ENCODE measurements at regions not wholly inside any gene's neighbourhood (a gene's known extent, or its start where the extent isn't known, plus 50 kb on each side); places are given as distances from the start of the nearest gene placed in this dataset.

DNA sequence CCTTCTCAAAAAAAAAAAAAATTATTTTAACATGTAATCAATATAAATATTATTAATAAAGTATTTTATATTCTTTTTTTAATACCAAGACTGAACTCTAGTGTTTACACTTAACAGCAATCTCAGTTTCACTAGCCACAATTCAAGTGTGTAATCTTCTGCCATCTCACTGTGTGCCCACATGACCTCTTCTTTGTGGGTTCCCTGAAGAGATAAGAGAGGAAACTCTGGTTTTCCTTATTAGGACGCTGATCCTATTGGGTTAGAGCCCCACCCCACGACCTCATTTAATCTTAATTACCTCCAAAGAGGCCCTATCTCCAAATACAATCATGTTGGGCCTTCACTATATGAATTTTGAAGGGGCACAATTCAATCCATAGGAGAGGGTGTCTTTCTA, 177.6 kb downstream of the STK31 start:
- no peak overlapping the region for H3K4me3 ChIP-seq
- peaks cover 0 to 9% (median 0%) of the 10 kb centered on the region in 10 experiments; a peak in 3 of 20 replicates for H3K4me1 ChIP-seq
- no peaks in the 10 kb centered on the region for H4K20me1 ChIP-seq
- no peaks in the 10 kb centered on the region for H3K36me3 ChIP-seq
- H3K9ac ChIP-seq: no peak overlapping the region
- peaks cover 0 to 12% (median 0%) of the 10 kb centered on the region in 11 experiments; a peak in 4 of 22 replicates for H3K9me3 ChIP-seq (replicated peaks in 1 of 11)
- H3K27me3 ChIP-seq: peaks cover 0 to 18% (median 5%) of the 10 kb centered on the region in 11 experiments; a peak in 12 of 22 replicates
- TF ChIP-seq Cebpa-rat (IDR thresholded peaks at IDR 0.05): no peak
- peak overlapping the region in 3 of 11 experiments; percentile 0 to 21 (median 10); a peak in 3 of 22 replicates for H3K4me2 ChIP-seq
- no peak overlapping the region for H3K27ac ChIP-seq

DNA sequence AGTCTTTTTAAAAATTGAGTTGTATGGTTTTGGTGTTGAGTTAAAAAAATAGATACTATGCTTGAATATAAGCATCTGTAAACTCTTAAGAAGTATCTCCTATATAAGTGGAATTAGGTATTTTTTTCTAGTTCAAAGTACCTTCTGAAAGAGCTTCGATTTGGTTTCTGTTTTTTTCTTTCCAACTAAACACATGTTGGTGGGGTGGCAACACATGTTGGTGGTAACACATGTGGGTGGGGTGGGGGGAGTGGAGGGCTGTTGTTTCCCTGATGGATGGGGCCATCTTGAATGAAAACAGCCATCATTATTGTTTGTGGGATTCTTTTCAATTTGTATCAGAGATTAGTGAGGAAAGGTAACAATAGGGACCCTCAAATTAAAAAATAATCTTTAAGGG, 178.9 kb downstream of the STK31 start:
- TF ChIP-seq Cebpa-rat (IDR thresholded peaks at IDR 0.05): no peak
- H3K4me3 ChIP-seq: no peak overlapping the region
- H3K9me3 ChIP-seq (replicated peaks in 1 of 11): peaks cover 0 to 11% (median 0%) of the 10 kb centered on the region in 11 experiments; a peak in 2 of 22 replicates
- H4K20me1 ChIP-seq: peaks cover 0 to 8% (median 0%) of the 10 kb centered on the region in 11 experiments; a peak in 5 of 22 replicates
- H3K36me3 ChIP-seq: no peaks in the 10 kb centered on the region
- no peak overlapping the region for H3K9ac ChIP-seq
- no peak overlapping the region for H3K27ac ChIP-seq
- H3K4me2 ChIP-seq: no peak overlapping the region
- H3K4me1 ChIP-seq: peaks cover 2 to 17% (median 11%) of the 10 kb centered on the region in 10 experiments
- H3K27me3 ChIP-seq: peaks cover 0 to 31% (median 17%) of the 10 kb centered on the region in 11 experiments; a peak in 17 of 22 replicates

DNA sequence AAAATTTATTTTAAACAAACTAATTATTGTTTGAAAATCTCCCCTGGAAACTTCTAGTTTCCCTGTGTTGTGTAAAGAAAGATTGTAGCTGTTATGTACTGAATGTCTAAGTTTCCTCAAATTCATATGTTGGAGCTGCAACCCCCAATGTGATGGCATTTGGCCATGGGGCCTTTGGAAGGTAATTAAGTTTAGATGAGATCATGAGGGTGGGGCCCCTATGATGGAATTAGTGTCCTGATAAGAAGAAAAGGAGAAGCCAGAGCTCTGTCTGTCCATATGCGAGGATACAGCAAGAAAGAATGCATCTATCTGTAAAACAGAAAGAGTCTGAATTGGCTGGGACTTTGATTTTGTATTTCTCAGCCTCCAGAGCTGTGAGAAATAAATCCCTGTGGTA, 179.5 kb downstream of the STK31 start:
- H3K36me3 ChIP-seq: no peaks in the 10 kb centered on the region
- H4K20me1 ChIP-seq: peaks cover 0 to 9% (median 4%) of the 10 kb centered on the region in 11 experiments; a peak in 6 of 22 replicates

DNA sequence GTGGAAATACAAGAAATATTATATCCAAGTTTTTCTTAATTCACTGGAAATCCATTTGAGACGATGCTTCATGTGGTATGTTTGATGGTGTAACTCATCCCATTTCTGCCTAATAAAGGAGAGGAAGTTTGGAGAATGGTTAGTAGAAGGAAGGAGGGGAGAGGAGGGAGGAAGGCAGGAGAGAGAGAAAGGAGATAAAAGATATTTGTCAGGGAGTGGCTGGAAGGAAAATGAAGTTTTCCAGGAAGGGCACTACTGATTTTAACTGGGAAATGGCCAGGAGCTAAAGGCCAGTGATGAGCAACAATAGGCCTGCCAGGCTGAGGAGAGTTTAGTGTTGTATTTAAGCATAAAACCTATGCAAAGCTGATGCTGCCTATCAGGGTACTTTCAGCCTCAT, 182.0 kb downstream of the STK31 start:
- peaks cover 0 to 11% (median 0%) of the 10 kb centered on the region in 11 experiments; a peak in 2 of 22 replicates for H3K9me3 ChIP-seq (replicated peaks in 1 of 11)
- no peak overlapping the region for H3K4me2 ChIP-seq
- H3K4me1 ChIP-seq: peaks cover 30 to 40% (median 36%) of the 10 kb centered on the region in 10 experiments
- peaks cover 0 to 22% (median 4%) of the 10 kb centered on the region in 11 experiments; a peak in 6 of 22 replicates for H4K20me1 ChIP-seq
- H3K36me3 ChIP-seq: no peaks in the 10 kb centered on the region
- H3K27me3 ChIP-seq: peaks cover 0 to 50% (median 17%) of the 10 kb centered on the region in 11 experiments; a peak in 17 of 22 replicates
- no peak overlapping the region for H3K4me3 ChIP-seq
- no peak overlapping the region for H3K27ac ChIP-seq
- no peak overlapping the region for H3K9ac ChIP-seq
- TF ChIP-seq Cebpa-rat (IDR thresholded peaks at IDR 0.05): no peak

More for the DNA sequence above, 179.5 kb downstream of the STK31 start:
- Histone ChIP-seq H3K4me3 (no peak overlapping the region), H3K4me2 (no peak overlapping the region), H3K27me3 (peaks cover 0 to 36% (median 17%) of the 10 kb centered on the region in 11 experiments; a peak in 17 of 22 replicates), H3K9me3 (replicated peaks in 1 of 11) (peaks cover 0 to 11% (median 0%) of the 10 kb centered on the region in 11 experiments; a peak in 2 of 22 replicates), H3K27ac (no peak overlapping the region), H3K9ac (no peak overlapping the region), H3K4me1 (peaks cover 8 to 22% (median 17%) of the 10 kb centered on the region in 10 experiments)
- no peak for TF ChIP-seq Cebpa-rat (IDR thresholded peaks at IDR 0.05)

DNA sequence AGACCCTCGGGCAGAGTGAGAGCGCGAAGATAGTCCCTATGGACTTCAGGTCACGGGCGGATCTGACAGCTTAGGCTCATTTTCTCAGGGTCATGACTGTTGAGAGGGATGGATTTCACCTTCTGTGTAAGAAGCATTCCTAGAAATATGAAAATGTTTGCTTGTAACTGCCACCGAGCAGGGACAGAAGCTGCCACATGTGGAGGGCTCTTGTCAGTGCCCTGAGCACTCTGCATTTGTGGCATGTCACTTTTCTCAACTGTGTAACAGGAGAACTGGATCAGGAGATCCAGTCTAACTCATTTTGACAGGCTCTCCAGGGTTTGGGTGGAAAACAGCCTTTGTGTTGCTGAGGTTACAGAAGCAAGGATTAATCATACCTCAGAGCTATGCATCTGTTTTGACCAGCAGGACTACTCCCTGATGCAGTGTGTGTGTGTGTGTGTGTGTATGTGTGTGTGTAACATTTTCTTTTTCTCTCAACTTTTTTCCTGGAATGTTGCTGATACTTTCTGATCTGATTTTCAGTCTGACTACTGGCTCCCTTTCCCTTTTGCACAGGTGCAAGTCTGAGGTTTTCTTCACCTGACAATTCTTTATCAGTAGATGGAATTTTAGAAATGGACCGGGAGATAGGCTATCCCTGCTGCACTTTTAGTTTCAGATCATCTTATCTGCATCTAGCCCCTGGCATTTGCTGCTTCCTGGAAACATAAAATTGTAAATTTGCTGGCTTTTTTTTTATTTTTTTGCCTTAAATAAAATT, 183.3 kb downstream of the STK31 start:
- H3K4me2 ChIP-seq: peak overlapping the region; percentile 56 to 90 (median 81); a peak in 20 of 22 replicates
- no peak overlapping the region for H3K9ac ChIP-seq
- H3K27ac ChIP-seq: no peak overlapping the region

DNA sequence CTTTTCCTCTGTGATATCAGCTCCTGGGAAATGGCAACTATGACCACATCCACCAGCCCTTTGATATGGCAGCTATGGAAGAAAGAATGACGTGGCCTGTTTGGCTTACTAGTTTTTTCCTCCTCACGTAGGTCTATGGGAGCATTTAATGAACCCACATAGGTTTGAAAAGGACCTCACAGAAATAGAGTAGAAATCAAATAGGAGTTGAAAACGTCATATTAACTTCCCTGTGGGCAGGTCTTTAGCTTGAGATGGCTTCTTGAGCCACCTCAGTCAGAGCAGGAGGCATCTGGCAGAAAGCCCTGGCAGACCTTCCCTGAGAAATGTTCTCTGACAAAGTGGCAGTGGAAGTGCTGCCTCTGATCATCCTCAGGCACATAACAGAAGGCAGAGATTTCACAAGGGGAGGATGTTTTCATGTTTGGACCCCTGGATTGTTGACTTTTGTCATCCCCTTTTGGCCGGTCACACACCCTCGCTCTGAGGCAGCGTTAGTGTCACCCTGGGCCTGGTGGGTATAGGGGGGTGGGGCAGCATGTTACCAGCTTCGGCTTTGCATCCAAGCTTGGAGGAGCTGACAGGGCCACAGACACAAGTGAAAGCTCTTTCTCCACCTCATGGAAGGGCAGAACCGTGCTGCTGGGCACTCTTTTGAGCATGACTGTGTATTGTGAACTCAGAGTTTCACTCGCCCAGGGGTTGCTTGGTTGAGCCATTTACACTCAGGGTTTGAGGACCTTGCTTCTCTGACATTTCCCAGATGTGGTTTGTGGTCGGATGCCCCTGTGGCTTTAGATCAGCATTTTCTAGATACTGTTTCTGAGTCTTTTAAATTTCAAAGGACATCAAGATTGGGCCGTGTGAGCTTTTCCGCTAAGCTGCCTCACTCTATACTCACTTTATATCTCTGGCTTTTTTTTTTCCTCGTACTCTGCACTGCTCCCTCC, 184.2 kb downstream of the STK31 start:
- peaks cover 0 to 50% (median 17%) of the 10 kb centered on the region in 11 experiments; a peak in 17 of 22 replicates for H3K27me3 ChIP-seq
- H3K27ac ChIP-seq: peak overlapping the region in 2 of 11 experiments; percentile 23 to 32; a peak in 1 of 22 replicates
- H3K4me1 ChIP-seq: peaks cover 30 to 37% (median 35%) of the 10 kb centered on the region in 10 experiments
- H3K9ac ChIP-seq: no peak overlapping the region; a peak in 2 of 22 replicates
- peaks cover 0 to 10% (median 0%) of the 10 kb centered on the region in 11 experiments; a peak in 2 of 22 replicates for H3K9me3 ChIP-seq (replicated peaks in 1 of 11)
- H3K4me2 ChIP-seq: peak overlapping the region; percentile 56 to 90 (median 81)
- H3K36me3 ChIP-seq: no peaks in the 10 kb centered on the region
- TF ChIP-seq Cebpa-rat (IDR thresholded peaks at IDR 0.05): peak in 1 of 11 experiments; percentile 40; a peak in 1 of 22 replicates
- H3K4me3 ChIP-seq: no peak overlapping the region; a peak in 2 of 20 replicates
- peaks cover 0 to 22% (median 4%) of the 10 kb centered on the region in 11 experiments; a peak in 6 of 22 replicates for H4K20me1 ChIP-seq

More for the DNA sequence above, 183.3 kb downstream of the STK31 start:
- TF ChIP-seq Cebpa-rat (IDR thresholded peaks at IDR 0.05): no peak
- H3K4me3 ChIP-seq: no peak overlapping the region
- peaks cover 30 to 37% (median 35%) of the 10 kb centered on the region in 10 experiments for H3K4me1 ChIP-seq
- peaks cover 0 to 22% (median 4%) of the 10 kb centered on the region in 11 experiments; a peak in 6 of 22 replicates for H4K20me1 ChIP-seq
- no peaks in the 10 kb centered on the region for H3K36me3 ChIP-seq
- H3K27me3 ChIP-seq: peaks cover 0 to 50% (median 17%) of the 10 kb centered on the region in 11 experiments; a peak in 17 of 22 replicates
- peaks cover 0 to 11% (median 0%) of the 10 kb centered on the region in 11 experiments; a peak in 2 of 22 replicates for H3K9me3 ChIP-seq (replicated peaks in 1 of 11)

DNA sequence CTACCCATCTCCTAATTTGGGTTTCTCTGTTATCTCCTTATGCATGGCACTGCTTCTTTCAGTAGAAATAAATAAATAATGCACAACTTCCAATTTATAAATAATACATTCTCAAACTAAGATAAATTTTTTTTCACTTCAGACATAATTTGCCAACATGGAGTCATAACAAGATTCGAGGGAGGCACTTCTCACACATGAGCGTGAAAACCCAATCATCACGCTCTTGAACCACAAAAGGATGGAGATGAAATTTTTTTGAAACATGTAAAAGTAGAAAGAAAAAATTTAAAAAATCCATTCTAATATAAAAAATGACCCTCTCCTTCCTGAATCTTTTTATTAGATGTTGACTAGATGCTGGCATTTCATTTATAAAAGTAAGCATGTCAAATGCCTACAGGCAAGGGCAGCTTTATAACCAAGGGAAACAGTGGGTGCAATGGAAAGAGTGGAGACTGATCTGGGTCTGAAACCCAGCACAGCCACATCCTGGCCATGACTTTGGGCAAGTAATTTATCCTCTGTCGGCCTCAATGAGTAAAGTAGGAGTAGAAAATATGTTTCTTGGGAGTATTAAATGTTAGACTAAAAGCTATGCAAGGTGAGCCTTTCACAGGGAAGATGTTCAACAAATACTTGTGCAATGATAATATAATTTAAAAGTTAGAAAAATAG, 185.0 kb downstream of the STK31 start:
- TF ChIP-seq Cebpa-rat (IDR thresholded peaks at IDR 0.05): no peak
- H3K4me2 ChIP-seq: peak overlapping the region; percentile 56 to 90 (median 81)
- H3K4me1 ChIP-seq: peaks cover 30 to 37% (median 35%) of the 10 kb centered on the region in 10 experiments
- peaks cover 0 to 46% (median 17%) of the 10 kb centered on the region in 11 experiments; a peak in 17 of 22 replicates for H3K27me3 ChIP-seq
- no peaks in the 10 kb centered on the region for H3K36me3 ChIP-seq
- 0 out of 22 replicates have a peak, but pooled peaks cover 0 to 5% (median 0%) of the 10 kb centered on the region in 11 experiments for H3K9me3 ChIP-seq (replicated peaks in 1 of 11)
- no peak overlapping the region for H3K27ac ChIP-seq
- peak overlapping the region in 1 of 10 experiments; percentile 5; a peak in 3 of 20 replicates for H3K4me3 ChIP-seq
- no peak overlapping the region for H3K9ac ChIP-seq
- H4K20me1 ChIP-seq: peaks cover 0 to 22% (median 4%) of the 10 kb centered on the region in 11 experiments; a peak in 6 of 22 replicates

Measured in BLaER1 treated with 17β-estradiol and CSF1 and Interleukin-3, amounts not matched to agents 10 nM and 100 nM (cell line).